Brain microvascular endothelial cell (primary cell): ENCODE measurements at regions not wholly inside any gene's neighbourhood (a gene's known extent, or its start where the extent isn't known, plus 50 kb on each side); places are given as distances from the start of the nearest gene placed in this dataset.
A peak's percentile ranks its signal among the peaks of the same experiment; 100 is the strongest.

Source experiments
- DNase-seq: peaks from one replicate; pipeline ENCODE4 v3.0.0-alpha.2; 2020
- H3K27ac ChIP-seq: fragments of 250-450 bp; sonication (Bioruptor Pico); 2 replicates; pipeline ENCODE4 v1.5.1; 2020; ENCODE audit warnings: mild to moderate bottlenecking, moderate library complexity
- H3K27me3 ChIP-seq: fragments of 250-450 bp; sonication (Bioruptor Pico); replicated peaks from 2 replicates; pipeline ENCODE4 v1.5.1; 2020; ENCODE audit warnings: mild to moderate bottlenecking
- H3K36me3 ChIP-seq: fragments of 250-450 bp; sonication (Bioruptor Pico); replicated peaks from 2 replicates; pipeline ENCODE4 v1.5.1; 2020; ENCODE audit warnings: mild to moderate bottlenecking
- H3K4me3 ChIP-seq: 2 replicates; pipeline ENCODE4 v1.5.1; 2011; ENCODE audit warnings: low read depth, mild to moderate bottlenecking, control low read depth, low read length, moderate library complexity
- CTCF ChIP-seq: IDR thresholded peaks from 2 replicates; pipeline ENCODE4 v1.5.1; 2011; ENCODE audit warnings: low read depth, mild to moderate bottlenecking, moderate library complexity, low read length, control low read depth, inconsistent platforms; ENCODE audit errors: missing control alignments
- in situ Hi-C: cut with HindIII; loops from 2 replicates; pipeline ENCODE4 v1.10.0; 2017; ENCODE audit warnings: low sequenced_read_pairs, low pct_ligation_motif_present

DNA sequence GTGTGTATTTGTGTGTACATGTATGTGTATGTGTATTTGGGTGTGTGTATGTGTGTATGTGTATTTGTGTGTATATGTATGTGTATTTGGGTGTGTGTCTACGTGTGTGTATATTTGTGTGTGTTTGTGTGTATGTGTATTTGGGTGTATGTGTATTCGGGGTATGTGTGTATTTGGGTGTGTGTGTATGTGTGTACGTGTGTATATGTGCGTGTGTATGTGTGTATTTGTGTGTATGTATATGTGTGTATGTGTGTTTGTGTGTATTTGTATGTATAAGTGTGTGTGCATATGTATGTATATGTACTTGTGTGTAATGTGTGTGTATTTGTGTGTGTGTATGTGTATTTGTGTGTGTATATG, 62.0 kb downstream of the HAPSTR1 start:
- no peaks in the 10 kb centered on the region for H3K36me3 ChIP-seq
- H3K27me3 ChIP-seq: no peaks in the 10 kb centered on the region
- in situ Hi-C loops: no loop called here
- no peak for DNase-seq
- no peak overlapping the region for H3K4me3 ChIP-seq
- H3K27ac ChIP-seq: no peak overlapping the region
- TF ChIP-seq CTCF: no peak

- TF ChIP-seq CTCF: no peak
- H3K36me3 ChIP-seq: no peaks in the 10 kb centered on the region
- no peak for DNase-seq
- H3K27ac ChIP-seq: no peak overlapping the region
- no peaks in the 10 kb centered on the region for H3K27me3 ChIP-seq
- H3K4me3 ChIP-seq: no peak overlapping the region
- in situ Hi-C loops: no loop called here
Measured at GRCh38 chr16:9154567-9155410, 63.3 kb downstream of the HAPSTR1 start.

- in situ Hi-C loops: no loop called here
- DNase-seq: no peak
- no peak for TF ChIP-seq CTCF
- Histone ChIP-seq H3K27me3 (no peaks in the 10 kb centered on the region), H3K27ac (no peak overlapping the region), H3K4me3 (no peak overlapping the region), H3K36me3 (no peaks in the 10 kb centered on the region)
Measured at GRCh38 chr16:9155871-9156270, 64.4 kb downstream of the HAPSTR1 start.

GRCh38 chr16:9159839-9160550, 68.6 kb downstream of the HAPSTR1 start:
- H3K27ac ChIP-seq: no peak overlapping the region
- in situ Hi-C loops: no loop called here
- TF ChIP-seq CTCF: peak; percentile 84
- no peaks in the 10 kb centered on the region for H3K27me3 ChIP-seq
- H3K4me3 ChIP-seq: no peak overlapping the region
- DNase-seq: peak; percentile 61
- H3K36me3 ChIP-seq: no peaks in the 10 kb centered on the region

DNA sequence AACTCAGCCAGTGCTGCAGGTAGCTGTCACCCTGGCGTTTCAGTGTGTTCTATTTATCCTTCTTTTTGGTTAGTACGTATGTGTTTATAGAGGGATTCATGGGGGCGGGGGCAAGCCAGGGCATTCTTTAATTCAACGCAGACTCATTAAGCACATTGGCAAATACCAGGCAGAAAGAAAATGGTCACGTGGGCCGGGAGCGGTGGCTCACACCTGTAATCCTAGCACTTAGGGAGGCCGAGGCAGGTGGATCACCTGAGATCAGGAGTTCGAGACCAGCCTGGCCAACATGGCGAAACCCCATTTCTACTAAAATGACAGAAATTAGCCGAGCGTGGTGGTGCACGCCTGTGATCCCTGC, 69.1 kb downstream of the HAPSTR1 start:
- no peak for DNase-seq
- H3K4me3 ChIP-seq: no peak overlapping the region
- H3K36me3 ChIP-seq: no peaks in the 10 kb centered on the region
- no peak overlapping the region for H3K27ac ChIP-seq
- no peak for TF ChIP-seq CTCF
- in situ Hi-C loops: no loop called here
- H3K27me3 ChIP-seq: no peaks in the 10 kb centered on the region
